ENCODE measurements at regions not wholly inside any gene's neighbourhood (a gene's known extent, or its start where the extent isn't known, plus 50 kb on each side); places are given as distances from the start of the nearest gene placed in this dataset.

GRCh38 chr12:90060031-90060430, 351.4 kb upstream of the ATP2B1 start:
- Histone ChIP-seq H3K27me3 (no peaks in the 10 kb centered on the region), H3K9me3 (no peaks in the 10 kb centered on the region), H3K36me3 (no peaks in the 10 kb centered on the region), H3K4me1 (peaks cover 0 to 18% (median 3%) of the 10 kb centered on the region in 12 donors), H3K27ac (no peak overlapping the region), H3K4me3 (no peak overlapping the region)
- no peak for DNase-seq
- WGBS, 4 donors: 81 to 95% (median 88%) methylated on average over 1 of the region's 1 CpG
- intact Hi-C loops (cut with DNase I): no loop called here
- ATAC-seq: no peak
- no peak for TF ChIP-seq POLR2A (IDR thresholded peaks at IDR 0.05)
- no peak for TF ChIP-seq CTCF (IDR thresholded peaks at IDR 0.05)

- peak overlapping the region in 2 of 12 donors; percentile 3 to 11 for H3K27ac ChIP-seq
Measured at GRCh38 chr12:90058704-90059103, 350.1 kb upstream of the ATP2B1 start.

GRCh38 chr12:90055071-90055470, 346.4 kb upstream of the ATP2B1 start:
- no peaks in the 10 kb centered on the region for H3K9me3 ChIP-seq
- ATAC-seq (no peak), DNase-seq (no peak)
- H3K27ac ChIP-seq: no peak overlapping the region
- peaks cover 0 to 10% (median 0%) of the 10 kb centered on the region in 12 donors for H3K4me1 ChIP-seq
- TF ChIP-seq CTCF (IDR thresholded peaks at IDR 0.05) (no peak), POLR2A (IDR thresholded peaks at IDR 0.05) (no peak)
- no peak overlapping the region for H3K4me3 ChIP-seq
- no peaks in the 10 kb centered on the region for H3K36me3 ChIP-seq
- no peaks in the 10 kb centered on the region for H3K27me3 ChIP-seq
- intact Hi-C loops (cut with DNase I): no loop called here
- 88 to 97% (median 93%) methylated on average over 1 of the region's 1 CpG for WGBS, 4 donors

More at GRCh38 chr12:90058704-90059103, 350.1 kb upstream of the ATP2B1 start:
- no peak for TF ChIP-seq CTCF (IDR thresholded peaks at IDR 0.05)
- TF ChIP-seq POLR2A (IDR thresholded peaks at IDR 0.05): no peak
- H3K4me3 ChIP-seq: no peak overlapping the region
- intact Hi-C loops (cut with DNase I): no loop called here
- H3K9me3 ChIP-seq: no peaks in the 10 kb centered on the region
- peak in 2 of 5 donors; percentile 22 to 25 for DNase-seq
- H3K27me3 ChIP-seq: no peaks in the 10 kb centered on the region
- peak in 2 of 4 donors; percentile 42 to 73 for ATAC-seq
- 30 to 42% (median 35%) methylated on average over 1 of the region's 1 CpG for WGBS, 4 donors
- H3K36me3 ChIP-seq: no peaks in the 10 kb centered on the region
- peaks cover 0 to 10% (median 0%) of the 10 kb centered on the region in 12 donors for H3K4me1 ChIP-seq

- Histone ChIP-seq H3K4me1 (no peaks in the 10 kb centered on the region), H3K27me3 (no peaks in the 10 kb centered on the region), H3K9me3 (no peaks in the 10 kb centered on the region), H3K27ac (no peak overlapping the region), H3K36me3 (no peaks in the 10 kb centered on the region), H3K4me3 (no peak overlapping the region)
- intact Hi-C loops (cut with DNase I): no loop called here
- no peak for TF ChIP-seq CTCF (IDR thresholded peaks at IDR 0.05)
- TF ChIP-seq POLR2A (IDR thresholded peaks at IDR 0.05): no peak
- ATAC-seq (no peak), DNase-seq (no peak)
Measured at GRCh38 chr12:90048918-90049317, 340.3 kb upstream of the ATP2B1 start.

Data from heart left ventricle (tissue), 16 donors.